ENCODE measurements at regions not wholly inside any gene's neighbourhood (a gene's known extent, or its start where the extent isn't known, plus 50 kb on each side); places are given as distances from the start of the nearest gene placed in this dataset.

GRCh38 chr1:82445132-82445531, 644.4 kb downstream of the ADGRL2 start:
- intact Hi-C loops (cut with DNase I), result no loop called here
- H3K27me3 ChIP-seq, result no peaks in the 10 kb centered on the region
- H3K4me3 ChIP-seq, result no peak overlapping the region
- no peak for DNase-seq
- H3K36me3 ChIP-seq, result no peaks in the 10 kb centered on the region
- WGBS, 3 donors, result 70 to 82% (median 73%) methylated on average over 3 of the region's 3 CpGs
- peaks cover 1% of the 10 kb centered on the region for H3K4me1 ChIP-seq (ENCODE audit: insufficient read depth)
- TF ChIP-seq EP300 (IDR thresholded peaks at IDR 0.05) (no peak), CTCF (IDR thresholded peaks at IDR 0.05) (no peak), POLR2A (IDR thresholded peaks at IDR 0.05) (no peak)
- peak overlapping the region in 1 of 2 donors; percentile 1 for H3K27ac ChIP-seq
- H3K9me3 ChIP-seq, result no peaks in the 10 kb centered on the region

GRCh38 chr1:82441402-82441801, 640.7 kb downstream of the ADGRL2 start:
- no peaks in the 10 kb centered on the region for H3K27me3 ChIP-seq
- no peaks in the 10 kb centered on the region for H3K9me3 ChIP-seq
- DNase-seq, result no peak
- no peak overlapping the region for H3K4me3 ChIP-seq
- peaks cover 1% of the 10 kb centered on the region for H3K4me1 ChIP-seq (ENCODE audit: insufficient read depth)
- 90 to 93% (median 93%) methylated on average over 4 of the region's 4 CpGs for WGBS, 3 donors
- H3K27ac ChIP-seq, result no peak overlapping the region
- TF ChIP-seq CTCF (IDR thresholded peaks at IDR 0.05), result no peak
- no peak for TF ChIP-seq POLR2A (IDR thresholded peaks at IDR 0.05)
- TF ChIP-seq EP300 (IDR thresholded peaks at IDR 0.05), result no peak
- intact Hi-C loops (cut with DNase I), result no loop called here
- no peaks in the 10 kb centered on the region for H3K36me3 ChIP-seq

GRCh38 chr1:82423174-82423815, 622.6 kb downstream of the ADGRL2 start:
- no peak for DNase-seq
- no peak overlapping the region for H3K4me3 ChIP-seq
- no peaks in the 10 kb centered on the region for H3K9me3 ChIP-seq
- H3K27ac ChIP-seq, result no peak overlapping the region
- intact Hi-C loops (cut with DNase I), result no loop called here
- no peaks in the 10 kb centered on the region for H3K27me3 ChIP-seq
- no peak for TF ChIP-seq CTCF (IDR thresholded peaks at IDR 0.05)
- no peak for TF ChIP-seq POLR2A (IDR thresholded peaks at IDR 0.05)
- no peak for TF ChIP-seq EP300 (IDR thresholded peaks at IDR 0.05)
- H3K4me1 ChIP-seq (ENCODE audit: insufficient read depth), result no peaks in the 10 kb centered on the region
- no peaks in the 10 kb centered on the region for H3K36me3 ChIP-seq

- intact Hi-C loops (cut with DNase I), result no loop called here
- Histone ChIP-seq H3K4me3 (no peak overlapping the region), H3K27me3 (no peaks in the 10 kb centered on the region), H3K4me1 (ENCODE audit: insufficient read depth) (no peaks in the 10 kb centered on the region), H3K27ac (no peak overlapping the region), H3K9me3 (no peaks in the 10 kb centered on the region), H3K36me3 (no peaks in the 10 kb centered on the region)
- 57 to 72% (median 69%) methylated on average over 2 of the region's 2 CpGs for WGBS, 3 donors
- no peak for DNase-seq
- TF ChIP-seq POLR2A (IDR thresholded peaks at IDR 0.05), result no peak
- TF ChIP-seq CTCF (IDR thresholded peaks at IDR 0.05), result no peak
- no peak for TF ChIP-seq EP300 (IDR thresholded peaks at IDR 0.05)
Observed at GRCh38 chr1:82421782-82422181, 621.0 kb downstream of the ADGRL2 start.
